Testis (tissue), 2 donors: ENCODE measurements at regions not wholly inside any gene's neighbourhood (a gene's known extent, or its start where the extent isn't known, plus 50 kb on each side); places are given as distances from the start of the nearest gene placed in this dataset.

ENCODE experiments used
- CTCF ChIP-seq, 3 experiments: fragments of 450-650 bp in 2 of 3; fragments of 200-600 bp in 1 of 3; sonication (generic) in 1 of 3; IDR thresholded peaks; one replicate each; pipeline ENCODE4 v1.5.1; 2016 to 2019; ENCODE audit warnings: antibody characterized with exemption in 3 of 3, mild to moderate bottlenecking in 2 of 3, moderate library complexity in 1 of 3
- POLR2A ChIP-seq: fragments of 450-650 bp; IDR thresholded peaks from one replicate; pipeline ENCODE4 v1.6.1; 2017; ENCODE audit warnings: antibody characterized with exemption, mild to moderate bottlenecking, moderate library complexity

GRCh38 chr6:153216789-153217188 lies 85.7 kb upstream of the RGS17 start:
- TF ChIP-seq CTCF (IDR thresholded peaks at IDR 0.05) (no peak), POLR2A (no peak)
